Astrocyte (in vitro differentiated cells and primary cell): ENCODE measurements at regions not wholly inside any gene's neighbourhood (a gene's known extent, or its start where the extent isn't known, plus 50 kb on each side); places are given as distances from the start of the nearest gene placed in this dataset.

ENCODE experiments used
- CTCF ChIP-seq: IDR thresholded peaks from 2 replicates; pipeline ENCODE4 v1.5.1; 2011; ENCODE audit warnings: low read depth, mild to moderate bottlenecking, inconsistent platforms, low read length, moderate library complexity; ENCODE audit not compliant: insufficient read depth
- EZH2 ChIP-seq: IDR thresholded peaks from 2 replicates; pipeline ENCODE4 v1.6.1; 2012; ENCODE audit warnings: mild to moderate bottlenecking, low read length, inconsistent platforms; ENCODE audit not compliant: insufficient read depth

DNA sequence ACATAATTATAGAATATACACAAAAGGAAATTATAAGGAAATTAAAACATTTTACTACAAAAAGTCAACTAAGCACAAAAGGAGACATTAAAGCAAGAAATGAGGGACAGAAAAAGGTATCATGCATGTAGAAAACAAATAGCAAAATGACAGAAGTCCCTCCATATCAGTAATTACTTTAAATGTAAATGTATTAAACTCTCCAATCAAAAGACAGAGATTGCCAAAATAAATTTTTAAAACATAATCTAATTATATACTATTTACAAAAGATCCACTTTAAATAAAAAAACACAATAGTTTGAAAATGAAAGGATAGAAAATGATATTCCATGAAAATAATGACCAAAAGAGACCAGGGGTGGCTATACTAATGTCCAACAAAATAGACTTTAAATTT, 123.7 kb downstream of the MEX3B start:
- TF ChIP-seq EZH2 (no peak), CTCF (no peak)
